GM23338 (cell line): ENCODE measurements at regions not wholly inside any gene's neighbourhood (a gene's known extent, or its start where the extent isn't known, plus 50 kb on each side); places are given as distances from the start of the nearest gene placed in this dataset.

ENCODE experiments used
- ATAC-seq: fragments of 200-7000 bp; cut with Tn5 transposase; 3 replicates; pipeline ENCODE4 v1.9.1; 2020
- DNase-seq: peaks from one replicate; pipeline ENCODE4 v3.0.0-alpha.2; 2015; ENCODE audit warnings: low spot score
- H2AFZ ChIP-seq: fragments of 200-600 bp; sonication (generic); 2 replicates; pipeline ENCODE4 v1.8.0; 2016; ENCODE audit warnings: antibody characterized with exemption, mild to moderate bottlenecking, moderate library complexity
- H3F3A ChIP-seq: fragments of 200-600 bp; sonication (generic); replicated peaks from 2 replicates; pipeline ENCODE4 v1.8.0; 2017; ENCODE audit warnings: antibody characterized with exemption, mixed run types, low read depth
- H3K27ac ChIP-seq: fragments of 200-600 bp; sonication (generic); 2 replicates; pipeline ENCODE4 v1.6.1; 2016; ENCODE audit warnings: low read depth
- H3K27me3 ChIP-seq: fragments of 200-600 bp; sonication (generic); 2 replicates; pipeline ENCODE4 v1.8.0; 2016; ENCODE audit warnings: mild to moderate bottlenecking, mixed run types, moderate library complexity; ENCODE audit not compliant: insufficient read depth
- H3K36me3 ChIP-seq: fragments of 200-600 bp; sonication (generic); 2 replicates; pipeline ENCODE4 v1.8.0; 2016; ENCODE audit warnings: mild to moderate bottlenecking; ENCODE audit not compliant: insufficient read depth
- H3K4me1 ChIP-seq: fragments of 200-600 bp; sonication (generic); 2 replicates; pipeline ENCODE4 v1.8.0; 2016; ENCODE audit warnings: mild to moderate bottlenecking, moderate library complexity; ENCODE audit not compliant: insufficient read depth
- H3K4me2 ChIP-seq: fragments of 200-600 bp; sonication (generic); 2 replicates; pipeline ENCODE4 v1.7.1; 2017; ENCODE audit warnings: mixed run types
- H3K4me3 ChIP-seq: fragments of 200-600 bp; sonication (generic); 2 replicates; pipeline ENCODE4 v1.6.1; 2016; ENCODE audit warnings: mixed run types
- H3K79me2 ChIP-seq: fragments of 200-600 bp; sonication (generic); replicated peaks from 2 replicates; pipeline ENCODE4 v1.8.0; 2017; ENCODE audit warnings: mild to moderate bottlenecking; ENCODE audit not compliant: insufficient read depth
- H3K9me2 ChIP-seq: fragments of 200-600 bp; sonication (generic); 2 replicates; pipeline ENCODE4 v1.8.0; 2017; ENCODE audit not compliant: insufficient read depth
- H4K20me1 ChIP-seq: fragments of 200-600 bp; sonication (generic); replicated peaks from 2 replicates; pipeline ENCODE4 v1.8.0; 2017; ENCODE audit warnings: mild to moderate bottlenecking; ENCODE audit not compliant: insufficient read depth
- H3K27ac Mint-ChIP-seq: 2 replicates; pipeline ENCODE4 v1.8.0; 2020; ENCODE audit warnings: inconsistent platforms, mild to moderate bottlenecking, moderate library complexity, mixed read lengths
- H3K27me3 Mint-ChIP-seq: 3 replicates; pipeline ENCODE4 v1.8.0; 2022; ENCODE audit warnings: low read depth, mild to moderate bottlenecking, moderate library complexity, mixed read lengths, inconsistent platforms; ENCODE audit not compliant: insufficient read depth, poor library complexity
- H3K36me3 Mint-ChIP-seq: 3 replicates; pipeline ENCODE4 v1.8.0; 2021; ENCODE audit warnings: low read depth, mild to moderate bottlenecking, inconsistent platforms, moderate library complexity, mixed read lengths
- H3K4me1 Mint-ChIP-seq: 3 replicates; pipeline ENCODE4 v1.8.0; 2020; ENCODE audit warnings: mild to moderate bottlenecking, inconsistent platforms, mixed read lengths
- H3K4me3 Mint-ChIP-seq: 3 replicates; pipeline ENCODE4 v1.8.0; 2021; ENCODE audit warnings: moderate library complexity, mild to moderate bottlenecking, inconsistent platforms, mixed read lengths
- H3K9me3 Mint-ChIP-seq: 3 replicates; pipeline ENCODE4 v1.8.0; 2020; ENCODE audit warnings: moderate library complexity, mild to moderate bottlenecking, inconsistent platforms, mixed read lengths
- CREB1 ChIP-seq: fragments of 250-450 bp; sonication (Bioruptor Pico); IDR thresholded peaks from 2 replicates; pipeline ENCODE4 v1.5.0; 2020; ENCODE audit warnings: low read depth, mild to moderate bottlenecking, moderate library complexity
- CTCF ChIP-seq, 2 experiments: fragments of 200-600 bp in 1 of 2; sonication (generic) in 1 of 2; conservative IDR thresholded peaks; 2 replicates each; pipeline versions ENCODE4 v1.5.1 to v1.6.1; 2016 to 2017; ENCODE audit warnings: antibody characterized with exemption in 2 of 2, low read depth in 2 of 2, mild to moderate bottlenecking in 2 of 2, moderate library complexity in 1 of 2
- ETS1 ChIP-seq: IDR thresholded peaks from 2 replicates; pipeline ENCODE4 v1.6.1; 2016; ENCODE audit warnings: antibody characterized with exemption
- EZH2 ChIP-seq: fragments of 200-600 bp; sonication (generic); IDR thresholded peaks from one replicate; pipeline ENCODE4 v1.8.0; 2017; ENCODE audit warnings: antibody characterized with exemption, mild to moderate bottlenecking, low read depth; ENCODE audit not compliant: unreplicated experiment
- EZH2phosphoT487 ChIP-seq: fragments of 200-600 bp; sonication (generic); IDR thresholded peaks from one replicate; pipeline ENCODE4 v1.8.1; 2018; ENCODE audit warnings: antibody characterized with exemption; ENCODE audit not compliant: unreplicated experiment
- JUNB ChIP-seq: IDR thresholded peaks from one replicate; pipeline ENCODE4 v1.6.1; 2016; ENCODE audit warnings: antibody characterized with exemption; ENCODE audit not compliant: unreplicated experiment
- NANOG ChIP-seq: IDR thresholded peaks from 2 replicates; pipeline ENCODE4 v1.6.1; 2016; ENCODE audit warnings: antibody characterized with exemption, borderline replicate concordance
- POLR2AphosphoS5 ChIP-seq: IDR thresholded peaks from 2 replicates; pipeline ENCODE4 v1.6.1; 2016; ENCODE audit warnings: antibody characterized with exemption, low read depth
- REST ChIP-seq: IDR thresholded peaks from one replicate; pipeline ENCODE4 v1.6.1; 2018; ENCODE audit warnings: antibody characterized with exemption; ENCODE audit not compliant: unreplicated experiment
- STAT1 ChIP-seq: IDR thresholded peaks from one replicate; pipeline ENCODE4 v1.6.1; 2016; ENCODE audit warnings: antibody characterized with exemption; ENCODE audit not compliant: unreplicated experiment
- ZNF114 ChIP-seq: fragments of 250-450 bp; sonication (Bioruptor Pico); IDR thresholded peaks from 2 replicates; pipeline ENCODE4 v1.5.0; 2020; ENCODE audit warnings: mild to moderate bottlenecking, moderate library complexity
- ZNF331 ChIP-seq: fragments of 250-450 bp; sonication (Bioruptor Pico); IDR thresholded peaks from 2 replicates; pipeline ENCODE4 v1.5.0; 2020; ENCODE audit warnings: low read depth, mild to moderate bottlenecking, moderate library complexity
- TF ChIP-seq, protein P1 (sequence below): fragments of 250-450 bp; sonication (Bioruptor Pico); IDR thresholded peaks from 2 replicates; pipeline ENCODE4 v1.5.0; 2020; ENCODE audit warnings: mild to moderate bottlenecking, moderate library complexity

DNA sequence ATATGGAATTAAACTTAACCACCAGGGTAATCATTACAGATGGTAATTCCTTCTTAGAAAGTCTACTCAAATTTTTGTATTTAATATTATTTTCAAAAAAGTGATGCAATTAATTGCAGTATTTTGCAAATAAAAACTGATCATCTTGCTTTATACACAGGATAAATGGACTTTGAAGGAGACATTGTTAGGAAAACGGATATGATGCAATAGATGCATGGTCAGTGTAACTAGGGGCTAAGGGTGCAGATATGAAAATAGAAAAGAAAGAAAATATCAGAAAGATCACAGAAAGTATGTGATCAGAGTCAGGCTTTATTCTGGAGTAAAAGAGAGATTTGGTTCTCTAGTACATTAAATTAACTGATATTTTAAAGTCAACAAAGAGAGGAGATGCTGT lies 401.7 kb downstream of the TLL1 start:
- TF ChIP-seq CTCF (conservative IDR thresholded peaks at IDR 0.05; ENCODE audit: low read depth in 2 of 2) (no peak), ZNF331 (CRISPR knock-in tag) (no peak), EZH2 (no peak), EZH2phosphoT487 (no peak), STAT1 (no peak), POLR2AphosphoS5 (no peak), NANOG (no peak), REST (no peak), JUNB (no peak), ZNF114 (no peak), CREB1 (CRISPR knock-in tag) (no peak), ETS1 (no peak)
- TF ChIP-seq, protein P1, sequence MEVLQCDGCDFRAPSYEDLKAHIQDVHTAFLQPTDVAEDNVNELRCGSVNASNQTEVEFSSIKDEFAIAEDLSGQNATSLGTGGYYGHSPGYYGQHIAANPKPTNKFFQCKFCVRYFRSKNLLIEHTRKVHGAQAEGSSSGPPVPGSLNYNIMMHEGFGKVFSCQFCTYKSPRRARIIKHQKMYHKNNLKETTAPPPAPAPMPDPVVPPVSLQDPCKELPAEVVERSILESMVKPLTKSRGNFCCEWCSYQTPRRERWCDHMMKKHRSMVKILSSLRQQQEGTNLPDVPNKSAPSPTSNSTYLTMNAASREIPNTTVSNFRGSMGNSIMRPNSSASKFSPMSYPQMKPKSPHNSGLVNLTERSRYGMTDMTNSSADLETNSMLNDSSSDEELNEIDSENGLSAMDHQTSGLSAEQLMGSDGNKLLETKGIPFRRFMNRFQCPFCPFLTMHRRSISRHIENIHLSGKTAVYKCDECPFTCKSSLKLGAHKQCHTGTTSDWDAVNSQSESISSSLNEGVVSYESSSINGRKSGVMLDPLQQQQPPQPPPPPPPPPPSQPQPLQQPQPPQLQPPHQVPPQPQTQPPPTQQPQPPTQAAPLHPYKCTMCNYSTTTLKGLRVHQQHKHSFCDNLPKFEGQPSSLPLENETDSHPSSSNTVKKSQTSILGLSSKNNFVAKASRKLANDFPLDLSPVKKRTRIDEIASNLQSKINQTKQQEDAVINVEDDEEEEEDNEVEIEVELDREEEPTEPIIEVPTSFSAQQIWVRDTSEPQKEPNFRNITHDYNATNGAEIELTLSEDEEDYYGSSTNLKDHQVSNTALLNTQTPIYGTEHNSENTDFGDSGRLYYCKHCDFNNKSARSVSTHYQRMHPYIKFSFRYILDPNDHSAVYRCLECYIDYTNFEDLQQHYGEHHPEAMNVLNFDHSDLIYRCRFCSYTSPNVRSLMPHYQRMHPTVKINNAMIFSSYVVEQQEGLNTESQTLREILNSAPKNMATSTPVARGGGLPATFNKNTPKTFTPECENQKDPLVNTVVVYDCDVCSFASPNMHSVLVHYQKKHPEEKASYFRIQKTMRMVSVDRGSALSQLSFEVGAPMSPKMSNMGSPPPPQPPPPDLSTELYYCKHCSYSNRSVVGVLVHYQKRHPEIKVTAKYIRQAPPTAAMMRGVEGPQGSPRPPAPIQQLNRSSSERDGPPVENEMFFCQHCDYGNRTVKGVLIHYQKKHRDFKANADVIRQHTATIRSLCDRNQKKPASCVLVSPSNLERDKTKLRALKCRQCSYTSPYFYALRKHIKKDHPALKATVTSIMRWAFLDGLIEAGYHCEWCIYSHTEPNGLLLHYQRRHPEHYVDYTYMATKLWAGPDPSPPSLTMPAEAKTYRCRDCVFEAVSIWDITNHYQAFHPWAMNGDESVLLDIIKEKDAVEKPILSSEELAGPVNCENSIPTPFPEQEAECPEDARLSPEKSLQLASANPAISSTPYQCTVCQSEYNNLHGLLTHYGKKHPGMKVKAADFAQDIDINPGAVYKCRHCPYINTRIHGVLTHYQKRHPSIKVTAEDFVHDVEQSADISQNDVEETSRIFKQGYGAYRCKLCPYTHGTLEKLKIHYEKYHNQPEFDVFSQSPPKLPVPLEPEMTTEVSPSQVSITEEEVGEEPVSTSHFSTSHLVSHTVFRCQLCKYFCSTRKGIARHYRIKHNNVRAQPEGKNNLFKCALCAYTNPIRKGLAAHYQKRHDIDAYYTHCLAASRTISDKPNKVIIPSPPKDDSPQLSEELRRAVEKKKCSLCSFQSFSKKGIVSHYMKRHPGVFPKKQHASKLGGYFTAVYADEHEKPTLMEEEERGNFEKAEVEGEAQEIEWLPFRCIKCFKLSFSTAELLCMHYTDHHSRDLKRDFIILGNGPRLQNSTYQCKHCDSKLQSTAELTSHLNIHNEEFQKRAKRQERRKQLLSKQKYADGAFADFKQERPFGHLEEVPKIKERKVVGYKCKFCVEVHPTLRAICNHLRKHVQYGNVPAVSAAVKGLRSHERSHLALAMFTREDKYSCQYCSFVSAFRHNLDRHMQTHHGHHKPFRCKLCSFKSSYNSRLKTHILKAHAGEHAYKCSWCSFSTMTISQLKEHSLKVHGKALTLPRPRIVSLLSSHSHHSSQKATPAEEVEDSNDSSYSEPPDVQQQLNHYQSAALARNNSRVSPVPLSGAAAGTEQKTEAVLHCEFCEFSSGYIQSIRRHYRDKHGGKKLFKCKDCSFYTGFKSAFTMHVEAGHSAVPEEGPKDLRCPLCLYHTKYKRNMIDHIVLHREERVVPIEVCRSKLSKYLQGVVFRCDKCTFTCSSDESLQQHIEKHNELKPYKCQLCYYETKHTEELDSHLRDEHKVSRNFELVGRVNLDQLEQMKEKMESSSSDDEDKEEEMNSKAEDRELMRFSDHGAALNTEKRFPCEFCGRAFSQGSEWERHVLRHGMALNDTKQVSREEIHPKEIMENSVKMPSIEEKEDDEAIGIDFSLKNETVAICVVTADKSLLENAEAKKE (CRISPR knock-in tag), result no peak
- Histone ChIP-seq H2AFZ (peak overlapping the region; percentile 90), H3K27me3 (no peaks in the 10 kb centered on the region), H3K36me3 (no peaks in the 10 kb centered on the region), H3K9me2 (no peaks in the 10 kb centered on the region), H3K4me3 (no peak overlapping the region), H3K4me2 (no peak overlapping the region), H3K79me2 (no peaks in the 10 kb centered on the region), H3F3A (no peaks in the 10 kb centered on the region), H4K20me1 (no peaks in the 10 kb centered on the region), H3K27ac (no peak overlapping the region), H3K4me1 (no peaks in the 10 kb centered on the region)
- no peaks in the 10 kb centered on the region for H3K27me3 Mint-ChIP-seq
- ATAC-seq (no peak), DNase-seq (no peak)
- H3K9me3 Mint-ChIP-seq, result no peaks in the 10 kb centered on the region
- H3K4me1 Mint-ChIP-seq, result no peaks in the 10 kb centered on the region
- H3K4me3 Mint-ChIP-seq, result no peak overlapping the region
- no peaks in the 10 kb centered on the region for H3K36me3 Mint-ChIP-seq
- H3K27ac Mint-ChIP-seq, result peak overlapping the region; percentile 78
